HG02884 (cell line): ENCODE measurements at regions not wholly inside any gene's neighbourhood (a gene's known extent, or its start where the extent isn't known, plus 50 kb on each side); places are given as distances from the start of the nearest gene placed in this dataset.
A peak's percentile ranks its signal among the peaks of the same experiment; 100 is the strongest.

ENCODE experiments used
- ATAC-seq: cut with Tn5 transposase; IDR thresholded peaks from one replicate; pipeline ENCODE4 v1.9.1; 2021; ENCODE audit warnings: mild to moderate bottlenecking, moderate library complexity; ENCODE audit not compliant: unreplicated experiment

GRCh38 chr18:23341983-23342382, 111.1 kb upstream of the RIOK3 start:
- no peak for ATAC-seq

GRCh38 chr18:23342506-23342905, 110.6 kb upstream of the RIOK3 start:
- no peak for ATAC-seq

GRCh38 chr18:23350188-23350587, 102.9 kb upstream of the RIOK3 start:
- ATAC-seq = no peak

GRCh38 chr18:23351521-23351920, 101.6 kb upstream of the RIOK3 start:
- ATAC-seq = no peak

- ATAC-seq = no peak
Measured at GRCh38 chr18:23352042-23352441, 101.0 kb upstream of the RIOK3 start.

GRCh38 chr18:23353459-23353858, 99.6 kb upstream of the RIOK3 start:
- peak; percentile 38 for ATAC-seq

- ATAC-seq = no peak
Measured at GRCh38 chr18:23354625-23355024, 98.5 kb upstream of the RIOK3 start.

- no peak for ATAC-seq
Measured at GRCh38 chr18:23355206-23355605, 97.9 kb upstream of the RIOK3 start.

- ATAC-seq = no peak
Measured at GRCh38 chr18:23356424-23356823, 96.7 kb upstream of the RIOK3 start.

GRCh38 chr18:23356915-23357601, 96.0 kb upstream of the RIOK3 start:
- no peak for ATAC-seq

GRCh38 chr18:23357996-23358594, 95.0 kb upstream of the RIOK3 start:
- ATAC-seq = no peak

- no peak for ATAC-seq
Measured at GRCh38 chr18:23359421-23359820, 93.7 kb upstream of the RIOK3 start.

GRCh38 chr18:23363865-23364570, 89.1 kb upstream of the RIOK3 start:
- ATAC-seq = no peak

GRCh38 chr18:23365602-23366001, 87.5 kb upstream of the RIOK3 start:
- no peak for ATAC-seq

- no peak for ATAC-seq
Measured at GRCh38 chr18:23369266-23369665, 83.8 kb upstream of the RIOK3 start.

GRCh38 chr18:23373570-23373969, 79.5 kb upstream of the RIOK3 start:
- ATAC-seq = no peak

GRCh38 chr18:23377669-23378301, 75.3 kb upstream of the RIOK3 start:
- peak; percentile 87 for ATAC-seq

GRCh38 chr18:23378302-23378686, 74.8 kb upstream of the RIOK3 start:
- ATAC-seq = no peak

- ATAC-seq = no peak
Measured at GRCh38 chr18:23380001-23380550, 73.0 kb upstream of the RIOK3 start.

GRCh38 chr18:23380817-23381216, 72.3 kb upstream of the RIOK3 start:
- no peak for ATAC-seq

- no peak for ATAC-seq
Measured at GRCh38 chr18:23383494-23383893, 69.6 kb upstream of the RIOK3 start.
